Naive thymus-derived CD4-positive, alpha-beta T cell (primary cell): ENCODE measurements at regions not wholly inside any gene's neighbourhood (a gene's known extent, or its start where the extent isn't known, plus 50 kb on each side); places are given as distances from the start of the nearest gene placed in this dataset.

Source experiments
- ATAC-seq: fragments of 150-1000 bp; cut with Tn5 transposase; 2 replicates; pipeline ENCODE4 v1.10.0; 2021; ENCODE audit warnings: mild to moderate bottlenecking, moderate library complexity
- CTCF ChIA-PET: fragments of 350-600 bp; sonication (Branson Sonifier 250); formaldehyde crosslinking; loops from one replicate; lab custom pipeline; 2021; ENCODE audit warnings: antibody characterized with exemption; lab: Charles Lee
- POLR2A ChIA-PET: fragments of 350-600 bp; sonication (Branson Sonifier 250); formaldehyde crosslinking; loops from one replicate; lab custom pipeline; 2021; ENCODE audit warnings: antibody characterized with exemption, inconsistent platforms; lab: Charles Lee
- DNase-seq, 9 donors: peaks; one replicate each; pipeline versions ENCODE4 v3.0.0 to v3.0.0-alpha.2; 2020 to 2022; ENCODE audit warnings: mixed read lengths in 1 of 9
- H3K27ac ChIP-seq: one replicate; pipeline ENCODE4 v1.7.0; 2013; ENCODE audit warnings: mild to moderate bottlenecking, low read depth, low read length, moderate library complexity
- H3K27me3 ChIP-seq, 2 donors: one replicate each; pipeline ENCODE4 v1.7.0; 2013; ENCODE audit warnings: low read length in 2 of 2, mild to moderate bottlenecking in 2 of 2, moderate library complexity in 2 of 2; ENCODE audit not compliant: control insufficient read depth in 2 of 2, insufficient read depth in 2 of 2
- H3K36me3 ChIP-seq, 3 experiments: 1 replicate in 2 of 3; 2 replicates in 1 of 3; pipeline ENCODE4 v1.7.0; 2013; ENCODE audit warnings: low read length in 3 of 3, mild to moderate bottlenecking in 3 of 3, moderate library complexity in 1 of 3; ENCODE audit not compliant: insufficient read depth in 3 of 3, control insufficient read depth in 2 of 3
- H3K4me1 ChIP-seq, 2 donors: one replicate each; pipeline ENCODE4 v1.7.0; 2013; ENCODE audit warnings: low read length in 2 of 2, mild to moderate bottlenecking in 2 of 2, moderate library complexity in 1 of 2; ENCODE audit not compliant: control insufficient read depth in 2 of 2, insufficient read depth in 2 of 2
- H3K4me3 ChIP-seq: 2 replicates; pipeline ENCODE4 v1.7.0; 2013; ENCODE audit warnings: mild to moderate bottlenecking, low read length
- H3K9me3 ChIP-seq, 3 experiments: 1 replicate in 2 of 3; 2 replicates in 1 of 3; pipeline ENCODE4 v1.7.0; 2013; ENCODE audit warnings: low read length in 3 of 3; ENCODE audit not compliant: control insufficient read depth in 2 of 3
- H3K27ac Mint-ChIP-seq, 9 donors: one replicate each; pipeline ENCODE4 v1.8.0; 2020 to 2022; ENCODE audit warnings: mixed read lengths in 9 of 9, mild to moderate bottlenecking in 8 of 9, moderate library complexity in 5 of 9, inconsistent platforms in 2 of 9
- H3K27me3 Mint-ChIP-seq, 5 donors: one replicate each; pipeline ENCODE4 v1.8.0; 2021 to 2022; ENCODE audit warnings: mixed read lengths in 5 of 5, mild to moderate bottlenecking in 1 of 5
- H3K36me3 Mint-ChIP-seq, 5 donors: one replicate each; pipeline ENCODE4 v1.8.0; 2020 to 2022; ENCODE audit warnings: mixed read lengths in 5 of 5, mild to moderate bottlenecking in 3 of 5, inconsistent platforms in 1 of 5
- H3K4me1 Mint-ChIP-seq, 7 donors: one replicate each; pipeline ENCODE4 v1.8.0; 2020 to 2022; ENCODE audit warnings: mixed read lengths in 7 of 7, mild to moderate bottlenecking in 3 of 7, inconsistent platforms in 1 of 7
- H3K4me3 Mint-ChIP-seq, 10 donors: one replicate each; pipeline ENCODE4 v1.8.0; 2020 to 2022; ENCODE audit warnings: mild to moderate bottlenecking in 10 of 10, mixed read lengths in 10 of 10, moderate library complexity in 6 of 10, inconsistent platforms in 2 of 10
- H3K9me3 Mint-ChIP-seq, 11 donors: one replicate each; pipeline ENCODE4 v1.8.0; 2020 to 2022; ENCODE audit warnings: mixed read lengths in 11 of 11, mild to moderate bottlenecking in 4 of 11, inconsistent platforms in 1 of 11, moderate library complexity in 1 of 11
- intact Hi-C, 2 donors: fragments of 100-400 bp; cut with micrococcal nuclease; formaldehyde crosslinking; loops; one replicate each; pipeline ENCODE4 v1.15.1; 2023

- H3K9me3 ChIP-seq: peaks cover 0 to 4% (median 0%) of the 10 kb centered on the region in 3 experiments
- ChIA-PET CTCF (interaction anchor here (1.1 kb wide), 1 partner anchor 194 kb away, joined by 3 read pairs; no protein-coding TSS in a partner anchor), POLR2A (no interaction called here)
- intact Hi-C loops: no loop called here
- no peaks in the 10 kb centered on the region for H3K27me3 ChIP-seq
- ATAC-seq (no peak), DNase-seq (no peak)
- Mint-ChIP-seq H3K4me1 (peaks cover 0 to 40% (median 27%) of the 10 kb centered on the region in 7 donors), H3K36me3 (peaks cover 0 to 10% (median 0%) of the 10 kb centered on the region in 5 donors), H3K4me3 (peak overlapping the region in 3 of 10 donors; percentile 8 to 42 (median 37)), H3K27ac (peak overlapping the region in 2 of 9 donors; percentile 10 to 52), H3K9me3 (peaks cover 0 to 9% (median 0%) of the 10 kb centered on the region in 11 donors), H3K27me3 (peaks cover 0 to 9% (median 0%) of the 10 kb centered on the region in 5 donors)
- no peaks in the 10 kb centered on the region for H3K36me3 ChIP-seq
- H3K4me1 ChIP-seq: peaks cover 0 to 7% of the 10 kb centered on the region in 2 donors
- no peak overlapping the region for H3K27ac ChIP-seq
- no peak overlapping the region for H3K4me3 ChIP-seq
These were observed 290.6 kb upstream of the KLF3 start for GRCh38 chr4:38373375-38373774.

GRCh38 chr4:38377195-38377594 is 286.8 kb upstream of the KLF3 start:
- H3K4me3 ChIP-seq: no peak overlapping the region
- H3K36me3 Mint-ChIP-seq: peaks cover 0 to 4% (median 0%) of the 10 kb centered on the region in 5 donors
- no peaks in the 10 kb centered on the region for H3K36me3 ChIP-seq
- peaks cover 0 to 23% (median 15%) of the 10 kb centered on the region in 7 donors for H3K4me1 Mint-ChIP-seq
- H3K27me3 Mint-ChIP-seq: peaks cover 0 to 9% (median 0%) of the 10 kb centered on the region in 5 donors
- no peaks in the 10 kb centered on the region for H3K27me3 ChIP-seq
- no peak for DNase-seq
- no peak overlapping the region for H3K4me3 Mint-ChIP-seq
- ChIA-PET POLR2A (no interaction called here), CTCF (no interaction called here)
- peaks cover 0 to 4% (median 0%) of the 10 kb centered on the region in 3 experiments for H3K9me3 ChIP-seq
- H3K9me3 Mint-ChIP-seq: peaks cover 0 to 7% (median 0%) of the 10 kb centered on the region in 11 donors
- no peak for ATAC-seq
- no peak overlapping the region for H3K27ac ChIP-seq
- peaks cover 0 to 4% of the 10 kb centered on the region in 2 donors for H3K4me1 ChIP-seq
- no peak overlapping the region for H3K27ac Mint-ChIP-seq
- intact Hi-C loops: no loop called here

GRCh38 chr4:38378478-38378877 is 285.5 kb upstream of the KLF3 start:
- CTCF ChIA-PET: no interaction called here
- ATAC-seq (no peak), DNase-seq (no peak)
- Histone ChIP-seq H3K27ac (no peak overlapping the region), H3K27me3 (no peaks in the 10 kb centered on the region), H3K4me1 (no peaks in the 10 kb centered on the region), H3K4me3 (no peak overlapping the region), H3K9me3 (no peaks in the 10 kb centered on the region), H3K36me3 (no peaks in the 10 kb centered on the region)
- H3K4me1 Mint-ChIP-seq: peaks cover 0 to 21% (median 11%) of the 10 kb centered on the region in 7 donors
- intact Hi-C loops: no loop called here
- no peak overlapping the region for H3K4me3 Mint-ChIP-seq
- H3K36me3 Mint-ChIP-seq: peaks cover 0 to 4% (median 0%) of the 10 kb centered on the region in 5 donors
- POLR2A ChIA-PET: no interaction called here
- peaks cover 0 to 5% (median 0%) of the 10 kb centered on the region in 11 donors for H3K9me3 Mint-ChIP-seq
- H3K27ac Mint-ChIP-seq: no peak overlapping the region
- H3K27me3 Mint-ChIP-seq: peaks cover 0 to 9% (median 0%) of the 10 kb centered on the region in 5 donors

- CTCF ChIA-PET: no interaction called here
These were observed 282.2 kb upstream of the KLF3 start for GRCh38 chr4:38381788-38382187.

GRCh38 chr4:38382520-38382919 is 281.5 kb upstream of the KLF3 start:
- no peak overlapping the region for H3K4me3 Mint-ChIP-seq
- intact Hi-C loops: loop anchor here in 1 of 2 donors (5.0 kb wide), 1 partner anchor 45 kb away; no protein-coding TSS in a partner anchor
- H3K27me3 Mint-ChIP-seq: peaks cover 0 to 10% (median 0%) of the 10 kb centered on the region in 5 donors
- peak overlapping the region in 3 of 9 donors; percentile 9 to 78 (median 57) for H3K27ac Mint-ChIP-seq
- Histone ChIP-seq H3K4me3 (no peak overlapping the region), H3K9me3 (no peaks in the 10 kb centered on the region), H3K36me3 (no peaks in the 10 kb centered on the region), H3K27ac (no peak overlapping the region), H3K27me3 (no peaks in the 10 kb centered on the region), H3K4me1 (peaks cover 0 to 16% of the 10 kb centered on the region in 2 donors)
- no peak for DNase-seq
- H3K9me3 Mint-ChIP-seq: peaks cover 0 to 1% (median 0%) of the 10 kb centered on the region in 11 donors
- CTCF ChIA-PET: interaction anchor here (0.5 to 0.9 kb wide), 2 partner anchors 204 to 345 kb away, joined by 3 read pairs; no protein-coding TSS in a partner anchor
- POLR2A ChIA-PET: no interaction called here
- no peak for ATAC-seq
- no peaks in the 10 kb centered on the region for H3K36me3 Mint-ChIP-seq
- peaks cover 0 to 52% (median 33%) of the 10 kb centered on the region in 7 donors for H3K4me1 Mint-ChIP-seq

More at GRCh38 chr4:38381788-38382187, 282.2 kb upstream of the KLF3 start:
- H3K27me3 ChIP-seq: no peaks in the 10 kb centered on the region
- Mint-ChIP-seq H3K27ac (peak overlapping the region in 1 of 9 donors; percentile 25), H3K27me3 (peaks cover 0 to 14% (median 0%) of the 10 kb centered on the region in 5 donors), H3K4me3 (no peak overlapping the region), H3K4me1 (peaks cover 0 to 45% (median 33%) of the 10 kb centered on the region in 7 donors), H3K36me3 (no peaks in the 10 kb centered on the region), H3K9me3 (peaks cover 0 to 2% (median 0%) of the 10 kb centered on the region in 11 donors)
- H3K4me3 ChIP-seq: no peak overlapping the region
- H3K4me1 ChIP-seq: peaks cover 0 to 16% of the 10 kb centered on the region in 2 donors
- no peaks in the 10 kb centered on the region for H3K36me3 ChIP-seq
- H3K9me3 ChIP-seq: no peaks in the 10 kb centered on the region
- DNase-seq (no peak), ATAC-seq (no peak)
- POLR2A ChIA-PET: no interaction called here
- H3K27ac ChIP-seq: no peak overlapping the region
- intact Hi-C loops: loop anchor here in 1 of 2 donors (5.0 kb wide), 1 partner anchor 44 kb away; no protein-coding TSS in a partner anchor

- Histone ChIP-seq H3K4me1 (peaks cover 0 to 16% of the 10 kb centered on the region in 2 donors), H3K27me3 (no peaks in the 10 kb centered on the region), H3K9me3 (no peaks in the 10 kb centered on the region), H3K4me3 (no peak overlapping the region), H3K36me3 (no peaks in the 10 kb centered on the region), H3K27ac (no peak overlapping the region)
- peaks cover 0 to 59% (median 33%) of the 10 kb centered on the region in 7 donors for H3K4me1 Mint-ChIP-seq
- intact Hi-C loops: loop anchor here in 1 of 2 donors (5.0 kb wide), 1 partner anchor 46 kb away; no protein-coding TSS in a partner anchor
- H3K9me3 Mint-ChIP-seq: peaks cover 0 to 3% (median 0%) of the 10 kb centered on the region in 11 donors
- H3K36me3 Mint-ChIP-seq: peaks cover 0 to 2% (median 0%) of the 10 kb centered on the region in 5 donors
- DNase-seq (no peak), ATAC-seq (no peak)
- H3K4me3 Mint-ChIP-seq: no peak overlapping the region
- POLR2A ChIA-PET: no interaction called here
- H3K27me3 Mint-ChIP-seq: peaks cover 0 to 6% (median 0%) of the 10 kb centered on the region in 5 donors
- CTCF ChIA-PET: interaction anchor here (0.9 kb wide), 1 partner anchor 344 kb away, joined by 3 read pairs; no protein-coding TSS in a partner anchor
- peak overlapping the region in 2 of 9 donors; percentile 2 to 41 for H3K27ac Mint-ChIP-seq
These were observed 280.3 kb upstream of the KLF3 start for GRCh38 chr4:38383646-38384121.
